ENCODE measurements at regions not wholly inside any gene's neighbourhood (a gene's known extent, or its start where the extent isn't known, plus 50 kb on each side); places are given as distances from the start of the nearest gene placed in this dataset.
"Not testable (repeated sequence)": the region's sequence is repeated elsewhere in the genome, so short reads cannot be mapped to it uniquely, and the experiment has no call there.

DNA sequence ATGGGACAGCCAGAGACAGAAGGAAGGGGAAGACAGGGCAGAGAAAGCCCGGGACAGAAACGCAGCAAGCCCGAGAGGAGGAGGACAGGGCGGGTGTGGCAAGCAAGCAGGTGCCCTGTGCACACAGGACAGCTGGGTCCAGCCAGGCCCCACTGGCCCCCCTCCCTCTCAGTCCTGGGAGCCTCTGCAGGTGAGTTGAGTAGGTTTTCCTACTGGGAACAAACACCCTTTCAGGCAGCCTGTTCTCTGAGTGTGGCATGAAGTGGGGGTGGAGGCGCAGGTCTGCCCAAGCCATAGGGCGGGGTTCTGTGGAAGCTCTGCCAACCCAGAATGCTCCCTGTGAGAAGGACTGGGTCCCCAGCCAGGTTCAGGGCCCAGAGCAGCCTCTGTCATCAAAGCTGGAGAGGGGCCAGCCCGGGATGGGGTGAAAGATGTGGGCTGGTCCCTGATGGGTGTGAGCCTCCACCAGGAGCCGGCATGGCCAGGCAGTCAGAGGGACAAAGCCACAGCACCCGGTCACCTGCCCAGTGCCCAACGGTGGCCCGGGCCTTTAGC, 129.4 kb downstream of the TFCP2L1 start:
- Histone ChIP-seq H3K9me3 (ENCODE audit: control insufficient read depth, low read length) (peaks cover 5% of the 10 kb centered on the region), H3K27me3 (ENCODE audit: control insufficient read depth, insufficient read depth, low read length) (no peaks in the 10 kb centered on the region), H3K9ac (ENCODE audit: low read length) (peak overlapping the region; percentile 83), H3K4me3 (ENCODE audit: low read length) (no peak overlapping the region), H3K4me1 (ENCODE audit: control insufficient read depth, insufficient read depth, low read length) (peaks cover 45% of the 10 kb centered on the region), H3K36me3 (ENCODE audit: control insufficient read depth, insufficient read depth, low read length) (no peaks in the 10 kb centered on the region)

DNA sequence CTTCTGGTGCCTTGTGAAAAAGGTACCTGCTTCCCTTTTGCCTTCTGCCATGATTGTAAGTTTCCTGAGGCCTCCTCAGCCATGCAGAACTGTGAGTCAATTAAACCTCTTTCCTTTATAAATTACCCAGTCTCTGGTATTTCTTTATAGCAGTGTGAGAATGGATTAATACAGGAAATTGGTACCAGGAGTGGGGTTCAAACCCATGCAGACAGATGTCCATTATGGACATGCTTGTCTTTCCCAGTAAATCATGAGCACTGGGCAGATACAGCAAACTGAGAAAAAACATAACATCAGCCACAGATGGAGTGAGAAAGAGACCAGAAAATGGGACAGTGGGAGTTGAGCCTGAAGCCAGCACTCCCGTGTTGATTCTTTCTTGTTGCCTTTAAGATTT, 127.5 kb downstream of the TFCP2L1 start:
- not testable (repeated sequence) for H3K27me3 ChIP-seq (ENCODE audit: control insufficient read depth, insufficient read depth, low read length); H3K36me3 ChIP-seq (ENCODE audit: control insufficient read depth, insufficient read depth, low read length); H3K4me3 ChIP-seq (ENCODE audit: low read length); H3K9me3 ChIP-seq (ENCODE audit: control insufficient read depth, low read length); H3K9ac ChIP-seq (ENCODE audit: low read length)
- peaks cover 49% of the 10 kb centered on the region for H3K4me1 ChIP-seq (ENCODE audit: control insufficient read depth, insufficient read depth, low read length)

DNA sequence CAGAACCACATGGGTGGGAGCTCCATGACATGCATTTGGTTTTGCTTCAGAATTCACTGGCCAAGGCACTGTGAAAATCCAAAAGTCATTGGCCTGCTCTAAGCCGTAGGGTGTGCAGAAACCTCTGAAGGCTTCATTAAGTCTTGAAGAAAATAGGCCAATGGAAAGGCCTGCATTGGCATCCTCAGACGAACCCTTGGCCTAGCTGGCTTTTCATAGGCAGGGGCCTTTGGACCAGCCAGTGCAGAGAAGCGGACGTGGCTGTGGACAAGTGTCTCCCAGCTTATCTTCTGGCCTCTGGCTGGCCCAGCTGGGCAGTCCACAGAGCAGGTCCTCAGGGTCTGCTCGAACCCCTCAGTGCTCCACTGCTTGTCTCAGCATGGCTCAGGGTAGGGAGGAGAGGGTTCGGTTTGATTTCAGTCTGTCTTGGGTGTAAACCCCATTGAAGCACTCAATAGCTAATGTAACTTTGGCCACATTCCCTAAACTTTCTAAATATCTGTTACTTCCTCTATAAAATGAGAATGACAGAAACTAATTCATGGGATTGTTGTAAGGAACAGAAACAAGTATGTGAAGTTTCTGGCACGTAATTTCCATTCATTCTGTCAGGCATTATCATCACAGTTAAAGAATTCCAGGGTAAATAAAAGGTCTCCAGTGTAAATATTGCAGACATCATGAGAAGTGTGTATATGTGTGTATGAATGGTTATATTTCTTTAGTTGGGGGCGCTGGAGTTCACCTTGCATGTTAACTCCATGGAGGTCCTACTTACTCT, 125.5 kb downstream of the TFCP2L1 start:
- Histone ChIP-seq H3K27me3 (ENCODE audit: control insufficient read depth, insufficient read depth, low read length) (no peaks in the 10 kb centered on the region), H3K9me3 (ENCODE audit: control insufficient read depth, low read length) (peaks cover 5% of the 10 kb centered on the region), H3K9ac (ENCODE audit: low read length) (no peak overlapping the region), H3K4me1 (ENCODE audit: control insufficient read depth, insufficient read depth, low read length) (peaks cover 47% of the 10 kb centered on the region), H3K36me3 (ENCODE audit: control insufficient read depth, insufficient read depth, low read length) (no peaks in the 10 kb centered on the region), H3K4me3 (ENCODE audit: low read length) (no peak overlapping the region)

DNA sequence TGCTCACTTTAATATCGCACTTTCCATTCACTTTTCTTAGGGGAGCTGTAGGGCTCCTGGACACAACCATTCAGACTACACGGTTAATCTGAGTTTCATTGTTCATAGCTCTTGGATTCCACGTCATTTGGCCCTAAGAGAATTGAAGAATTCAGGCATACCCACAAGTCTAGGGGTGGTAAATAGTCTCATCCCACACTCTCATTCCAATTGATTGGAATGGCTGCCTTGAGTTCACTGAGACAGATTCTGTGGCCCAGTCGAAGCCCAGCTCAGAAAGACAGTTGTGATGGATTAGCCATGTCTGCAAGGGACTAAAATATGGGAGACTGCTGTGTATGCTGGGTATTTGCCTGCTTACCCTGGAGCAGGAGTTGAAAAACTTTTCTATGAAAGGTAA, 124.6 kb downstream of the TFCP2L1 start:
- H3K27me3 ChIP-seq (ENCODE audit: control insufficient read depth, insufficient read depth, low read length): no peaks in the 10 kb centered on the region
- no peaks in the 10 kb centered on the region for H3K36me3 ChIP-seq (ENCODE audit: control insufficient read depth, insufficient read depth, low read length)
- peaks cover 5% of the 10 kb centered on the region for H3K9me3 ChIP-seq (ENCODE audit: control insufficient read depth, low read length)
- no peak overlapping the region for H3K4me3 ChIP-seq (ENCODE audit: low read length)
- no peak overlapping the region for H3K9ac ChIP-seq (ENCODE audit: low read length)
- peaks cover 38% of the 10 kb centered on the region for H3K4me1 ChIP-seq (ENCODE audit: control insufficient read depth, insufficient read depth, low read length)

DNA sequence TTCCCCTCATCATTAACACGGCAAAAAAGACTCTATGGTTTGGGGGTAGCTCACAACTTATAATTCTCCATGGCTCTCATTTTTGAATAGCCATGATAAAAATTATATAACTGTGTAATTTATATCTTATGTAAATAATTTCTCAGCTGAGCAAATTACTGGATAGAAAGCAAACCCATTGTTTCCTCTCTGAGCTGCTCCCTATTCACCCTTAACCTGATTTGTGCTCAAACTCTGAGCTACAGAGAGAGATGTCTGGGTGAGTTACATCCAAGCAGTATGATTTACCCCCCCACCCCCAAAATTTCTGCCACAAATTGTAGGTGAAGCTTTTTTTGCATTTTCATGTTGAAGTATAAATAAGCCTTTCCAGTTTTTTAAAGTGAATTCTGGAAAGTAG, 123.7 kb downstream of the TFCP2L1 start:
- Histone ChIP-seq H3K9ac (ENCODE audit: low read length) (no peak overlapping the region), H3K36me3 (ENCODE audit: control insufficient read depth, insufficient read depth, low read length) (no peaks in the 10 kb centered on the region), H3K27me3 (ENCODE audit: control insufficient read depth, insufficient read depth, low read length) (no peaks in the 10 kb centered on the region), H3K4me1 (ENCODE audit: control insufficient read depth, insufficient read depth, low read length) (peaks cover 29% of the 10 kb centered on the region), H3K9me3 (ENCODE audit: control insufficient read depth, low read length) (peaks cover 5% of the 10 kb centered on the region), H3K4me3 (ENCODE audit: low read length) (no peak overlapping the region)

DNA sequence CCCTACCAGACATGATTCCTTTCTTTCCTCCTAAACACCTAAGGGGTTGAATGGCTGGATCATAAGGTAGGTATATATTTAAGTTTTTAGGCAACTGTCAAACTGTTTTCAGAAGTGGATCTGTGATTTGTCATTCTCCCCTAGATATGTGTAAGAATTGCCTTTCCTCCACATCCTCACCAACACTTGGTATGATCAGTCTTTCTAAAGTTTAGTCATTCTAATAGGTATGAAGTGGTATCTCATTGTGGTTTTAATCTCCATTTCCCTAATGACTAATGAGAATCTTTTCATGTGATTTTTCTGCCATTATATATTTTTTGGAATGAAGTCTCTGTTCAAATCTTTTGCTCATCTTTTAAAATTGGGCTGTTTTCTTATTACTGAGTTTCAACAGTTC, 122.1 kb downstream of the TFCP2L1 start:
- no peak overlapping the region for H3K4me3 ChIP-seq (ENCODE audit: low read length)
- no peaks in the 10 kb centered on the region for H3K36me3 ChIP-seq (ENCODE audit: control insufficient read depth, insufficient read depth, low read length)
- peaks cover 29% of the 10 kb centered on the region for H3K4me1 ChIP-seq (ENCODE audit: control insufficient read depth, insufficient read depth, low read length)
- H3K27me3 ChIP-seq (ENCODE audit: control insufficient read depth, insufficient read depth, low read length): no peaks in the 10 kb centered on the region
- H3K9me3 ChIP-seq (ENCODE audit: control insufficient read depth, low read length): no peaks in the 10 kb centered on the region
- H3K9ac ChIP-seq (ENCODE audit: low read length): no peak overlapping the region

DNA sequence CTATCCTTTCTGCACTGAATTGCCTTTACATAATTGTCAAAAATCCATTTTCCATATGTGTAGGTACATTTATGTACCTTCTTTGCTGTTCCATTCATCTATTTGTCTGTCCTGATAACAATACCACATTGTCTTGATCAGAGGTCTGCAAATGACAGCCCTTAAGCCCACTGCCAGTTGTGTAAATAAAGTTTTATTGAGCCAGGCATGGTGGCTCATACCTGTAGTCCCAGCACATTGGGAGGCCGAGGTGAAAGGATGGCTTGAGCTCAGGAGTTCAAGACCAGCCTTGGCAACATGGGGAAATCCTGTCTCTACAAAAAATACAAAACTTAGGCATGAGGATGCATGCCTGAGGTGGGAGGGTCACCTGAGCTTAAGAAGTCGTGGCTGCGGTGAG, 121.0 kb downstream of the TFCP2L1 start:
- Histone ChIP-seq H3K9me3 (ENCODE audit: control insufficient read depth, low read length) (no peaks in the 10 kb centered on the region), H3K36me3 (ENCODE audit: control insufficient read depth, insufficient read depth, low read length) (no peaks in the 10 kb centered on the region), H3K4me1 (ENCODE audit: control insufficient read depth, insufficient read depth, low read length) (peaks cover 29% of the 10 kb centered on the region), H3K9ac (ENCODE audit: low read length) (no peak overlapping the region), H3K4me3 (ENCODE audit: low read length) (no peak overlapping the region), H3K27me3 (ENCODE audit: control insufficient read depth, insufficient read depth, low read length) (no peaks in the 10 kb centered on the region)

DNA sequence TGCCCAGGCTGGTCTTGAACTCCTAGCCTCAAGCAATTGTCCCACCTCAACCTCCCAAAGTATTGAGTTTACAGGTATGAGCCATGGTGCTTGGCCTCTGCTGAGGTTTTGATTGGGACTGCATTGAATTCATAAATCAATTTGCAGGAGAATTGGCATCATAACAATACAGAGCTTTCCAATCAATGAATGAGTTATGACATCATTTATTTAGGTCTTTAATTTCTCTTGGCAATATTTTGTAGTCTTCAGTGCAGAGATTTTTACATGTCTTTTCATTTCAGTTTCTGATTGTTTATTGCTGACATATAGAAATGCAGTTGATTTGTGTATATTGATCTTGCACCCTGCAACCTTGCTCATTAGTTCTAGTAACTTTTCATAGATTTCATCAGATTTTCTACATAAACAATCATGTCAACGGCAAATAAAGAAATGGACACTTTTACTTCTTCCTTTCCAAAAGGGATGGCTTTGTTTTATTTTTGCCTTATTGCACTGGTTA, 119.9 kb downstream of the TFCP2L1 start:
- Histone ChIP-seq H3K4me3 (ENCODE audit: low read length) (no peak overlapping the region), H3K27me3 (ENCODE audit: control insufficient read depth, insufficient read depth, low read length) (no peaks in the 10 kb centered on the region), H3K9me3 (ENCODE audit: control insufficient read depth, low read length) (no peaks in the 10 kb centered on the region), H3K9ac (ENCODE audit: low read length) (no peak overlapping the region), H3K36me3 (ENCODE audit: control insufficient read depth, insufficient read depth, low read length) (no peaks in the 10 kb centered on the region), H3K4me1 (ENCODE audit: control insufficient read depth, insufficient read depth, low read length) (peaks cover 20% of the 10 kb centered on the region)

Data from mucosa of stomach (tissue), 1 donor.